GM21619 (cell line): ENCODE measurements at regions not wholly inside any gene's neighbourhood (a gene's known extent, or its start where the extent isn't known, plus 50 kb on each side); places are given as distances from the start of the nearest gene placed in this dataset.
"Not testable (repeated sequence)": the region's sequence is repeated elsewhere in the genome, so short reads cannot be mapped to it uniquely, and the experiment has no call there.

ENCODE experiments used
- ATAC-seq: cut with Tn5 transposase; IDR thresholded peaks from one replicate; pipeline ENCODE4 v1.9.1; 2021; ENCODE audit not compliant: unreplicated experiment

DNA sequence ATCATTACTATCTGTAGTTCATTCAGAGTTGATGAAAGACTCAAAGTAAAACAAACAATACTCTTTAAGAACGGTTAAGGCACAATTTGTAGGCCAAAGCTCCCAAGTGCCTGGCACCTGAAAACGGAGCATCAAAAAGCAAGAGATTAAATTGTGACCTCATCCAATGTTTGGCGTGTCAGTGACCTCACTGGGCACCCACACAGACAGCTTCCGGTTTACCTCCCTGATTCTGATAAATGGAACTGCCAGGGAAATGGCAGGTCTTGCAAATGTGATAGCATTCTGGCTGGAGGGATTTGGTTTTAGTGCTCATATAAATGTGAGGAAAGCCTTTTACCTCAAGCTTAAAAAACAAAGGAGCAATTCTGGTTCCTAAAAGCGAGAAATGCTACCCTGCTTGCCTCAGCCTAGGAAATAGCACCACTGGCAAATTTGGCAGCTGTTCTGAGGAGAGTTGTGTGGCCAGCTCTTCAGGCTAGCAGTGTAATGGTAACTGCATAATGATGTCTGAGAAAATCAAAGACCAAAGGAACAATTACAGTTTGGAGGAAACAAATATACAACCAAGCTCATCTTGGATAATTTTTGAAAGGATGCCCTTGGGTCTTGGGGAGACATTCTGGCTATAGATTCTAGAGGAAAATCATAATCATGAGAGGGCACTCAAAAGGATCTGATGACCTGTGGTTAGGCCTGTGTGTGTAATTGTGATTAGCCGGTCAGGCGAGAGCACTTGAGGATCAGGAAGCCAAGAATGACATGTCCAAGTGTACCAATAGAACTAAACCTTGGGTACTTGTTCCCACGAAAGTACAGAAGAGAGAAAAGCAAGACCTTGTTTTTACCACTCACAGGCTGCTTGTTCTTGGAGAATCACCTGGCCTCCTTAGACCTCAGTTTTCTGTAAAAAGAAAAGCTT, 174.3 kb downstream of the TFAP2B start:
- no peak for ATAC-seq

DNA sequence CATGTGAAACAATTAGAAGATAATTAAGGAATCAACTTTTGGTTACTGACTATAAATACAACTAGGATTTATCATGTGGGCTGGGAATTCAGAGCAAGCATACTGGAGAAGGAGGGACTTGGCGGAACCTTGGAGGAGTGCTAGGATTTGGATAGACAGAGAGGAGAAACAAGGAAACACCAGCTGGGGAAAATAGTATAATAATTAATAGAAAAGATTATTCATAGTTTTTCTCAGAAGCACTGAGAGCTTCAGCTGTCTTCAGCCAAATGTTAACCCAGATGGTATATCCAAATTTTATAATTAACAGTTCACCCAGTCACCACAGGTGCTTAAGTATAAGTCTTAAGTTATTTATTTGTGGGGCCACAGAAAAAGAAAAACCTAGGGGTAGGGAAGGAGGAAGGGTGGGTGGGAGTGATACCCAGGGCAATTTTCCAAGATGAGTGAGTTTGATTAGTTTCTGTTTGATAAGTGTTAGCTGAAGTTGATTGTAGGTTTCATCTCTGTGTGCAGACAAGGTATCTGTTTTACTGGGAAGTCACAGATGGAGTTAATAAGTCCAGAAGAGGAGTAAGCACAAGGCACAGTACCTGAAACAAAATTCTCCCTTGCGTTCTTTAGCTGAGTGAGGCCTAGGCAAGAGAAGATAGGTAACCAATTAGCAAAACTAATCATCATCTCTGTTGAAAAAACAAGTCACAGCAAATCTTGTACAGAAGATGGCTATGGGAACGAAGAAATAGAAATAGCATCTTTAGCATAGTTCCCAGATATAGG, 175.5 kb downstream of the TFAP2B start:
- ATAC-seq = no peak

DNA sequence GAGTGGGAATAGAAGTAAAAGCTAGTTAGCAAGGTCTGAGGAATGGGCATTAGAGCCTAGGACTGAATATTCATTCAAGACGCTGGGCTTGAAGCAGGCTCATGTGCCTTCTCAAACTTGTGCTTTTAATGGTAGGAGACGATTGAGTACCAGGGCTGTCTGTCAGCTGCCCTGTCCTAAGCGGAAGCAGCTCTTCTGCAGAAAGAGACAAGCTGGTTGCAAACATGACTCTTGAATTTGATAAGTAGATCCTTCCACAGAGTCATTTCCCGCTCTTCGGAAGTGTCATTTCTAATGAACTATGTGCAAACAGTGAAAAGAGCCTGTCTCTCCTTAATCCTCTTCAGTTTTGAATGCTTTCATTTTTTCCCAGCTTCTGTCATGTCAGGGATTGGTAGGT, 176.4 kb downstream of the TFAP2B start:
- no peak for ATAC-seq

GRCh38 chr6:50998905-50999304, 180.2 kb downstream of the TFAP2B start:
- no peak for ATAC-seq

GRCh38 chr6:51001399-51001798, 182.7 kb downstream of the TFAP2B start:
- no peak for ATAC-seq

DNA sequence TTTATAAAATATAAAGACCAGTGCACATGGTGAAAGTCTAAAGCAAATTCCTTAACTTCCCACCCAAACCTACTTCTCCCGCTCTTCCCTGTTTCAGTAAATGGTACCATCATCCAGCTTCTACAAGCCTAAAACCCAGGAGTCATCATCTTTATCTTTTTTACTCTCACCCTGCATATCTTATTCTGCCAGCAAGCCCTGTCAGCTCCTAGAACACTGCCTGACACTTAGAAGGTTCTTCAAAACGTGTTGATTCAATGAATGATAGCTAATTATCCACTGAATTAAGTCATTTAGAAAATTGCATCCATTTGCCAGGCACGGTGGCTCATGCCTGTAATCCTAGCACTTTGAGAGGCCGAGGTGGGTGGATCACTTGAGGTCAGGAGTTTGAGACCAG, 185.7 kb downstream of the TFAP2B start:
- ATAC-seq = no peak

GRCh38 chr6:51005779-51006178, 187.1 kb downstream of the TFAP2B start:
- no peak for ATAC-seq

- no peak for ATAC-seq
Observed at GRCh38 chr6:51007237-51007636, 188.6 kb downstream of the TFAP2B start.

GRCh38 chr6:51008693-51009092, 190.0 kb downstream of the TFAP2B start:
- ATAC-seq = not testable (repeated sequence)

- ATAC-seq = no peak
Observed at GRCh38 chr6:51013376-51013775, 194.7 kb downstream of the TFAP2B start.

DNA sequence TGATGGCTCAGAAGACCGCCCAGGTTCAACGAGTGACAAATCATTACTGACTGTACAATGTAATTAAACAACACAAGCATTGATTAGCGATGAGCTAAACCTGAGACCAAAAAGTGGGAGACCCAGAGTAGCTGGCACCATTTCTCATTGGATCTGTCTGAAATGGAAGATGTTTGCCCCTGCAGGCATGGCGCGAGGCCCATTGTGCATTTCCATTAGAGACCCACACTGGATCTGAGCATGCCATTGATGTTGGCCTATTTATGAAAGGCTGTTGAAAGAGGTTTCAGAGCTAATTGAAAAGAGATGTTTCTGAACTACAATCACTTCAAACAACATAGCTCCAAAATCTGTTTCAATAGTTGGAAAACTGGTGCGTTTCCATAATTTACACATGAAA, 196.7 kb downstream of the TFAP2B start:
- ATAC-seq = no peak

DNA sequence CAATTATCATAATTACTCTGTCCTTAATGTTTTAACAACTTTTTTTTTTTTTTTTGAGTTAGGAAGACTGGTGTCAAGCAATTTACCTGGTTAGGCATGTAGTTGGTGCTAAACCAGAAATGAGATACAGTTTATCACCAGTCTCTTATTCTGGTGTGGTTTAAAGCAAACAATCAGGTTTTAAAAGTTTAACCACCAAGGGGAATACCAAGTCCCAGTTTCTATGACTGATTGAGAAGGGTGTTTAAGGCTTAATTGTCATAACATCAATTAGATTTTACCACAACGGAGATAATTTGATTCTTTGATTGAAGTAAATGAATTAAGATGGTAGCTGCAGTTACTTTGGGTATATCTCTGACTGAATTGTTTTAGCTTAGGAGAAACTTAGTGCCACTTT, 197.8 kb downstream of the TFAP2B start:
- ATAC-seq = no peak

DNA sequence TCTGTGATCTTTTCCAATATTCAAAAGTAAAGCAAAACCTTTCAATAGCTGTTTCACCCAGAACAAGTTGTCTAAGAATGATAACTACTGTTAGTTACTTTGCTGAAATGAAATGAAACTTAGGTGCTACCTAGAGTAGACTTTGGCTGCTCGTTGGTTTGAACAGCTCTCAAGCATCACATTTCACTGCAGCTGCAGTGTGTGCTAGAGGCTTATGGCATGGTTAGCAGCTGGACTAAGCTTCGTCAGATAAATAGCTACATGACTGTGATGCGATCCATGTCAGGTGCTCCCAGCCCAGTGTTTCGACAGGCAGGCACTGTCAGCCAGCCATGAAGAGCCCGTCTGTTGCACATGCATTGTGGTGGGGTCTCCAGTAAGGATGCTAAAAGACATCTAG, 201.1 kb downstream of the TFAP2B start:
- ATAC-seq = no peak

DNA sequence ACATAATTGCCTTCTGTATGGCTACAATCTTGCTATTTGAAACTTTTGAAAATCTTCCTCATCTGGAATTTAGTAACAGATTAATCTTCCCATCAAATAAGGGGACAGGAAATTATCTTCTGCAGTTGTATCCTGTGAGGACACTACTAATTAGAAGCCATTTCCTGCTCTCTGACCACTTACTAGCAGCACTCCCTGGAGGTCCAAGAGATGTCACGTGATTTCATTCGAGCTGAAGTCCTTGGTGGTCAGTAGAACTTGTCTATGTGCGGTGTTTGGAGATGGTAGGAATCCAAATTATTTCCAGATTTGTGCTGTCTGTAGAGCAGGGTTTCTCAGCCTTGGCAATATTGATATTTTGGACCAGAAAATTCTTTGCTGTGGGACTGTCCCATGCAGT, 202.5 kb downstream of the TFAP2B start:
- no peak for ATAC-seq

DNA sequence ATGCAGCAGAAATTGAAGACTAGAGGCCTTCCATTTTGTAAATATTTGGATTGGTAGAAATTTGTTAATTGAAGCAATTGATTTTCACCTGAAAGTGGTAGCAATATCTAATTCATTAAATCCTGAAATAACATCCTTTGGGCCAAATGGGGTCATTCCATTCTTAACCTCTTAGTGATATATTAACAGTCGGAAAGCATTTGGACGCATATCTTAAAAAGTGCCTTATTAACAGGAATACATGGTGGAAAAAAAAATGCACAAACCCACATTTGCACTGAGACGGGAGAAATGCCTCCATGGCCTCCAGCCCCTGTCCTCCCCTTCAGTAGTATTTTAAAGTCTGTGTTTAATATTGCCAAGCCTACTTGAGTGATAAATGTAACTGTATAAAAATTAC, 205.5 kb downstream of the TFAP2B start:
- no peak for ATAC-seq

- ATAC-seq = no peak
Observed at GRCh38 chr6:51025082-51025777, 206.6 kb downstream of the TFAP2B start.

DNA sequence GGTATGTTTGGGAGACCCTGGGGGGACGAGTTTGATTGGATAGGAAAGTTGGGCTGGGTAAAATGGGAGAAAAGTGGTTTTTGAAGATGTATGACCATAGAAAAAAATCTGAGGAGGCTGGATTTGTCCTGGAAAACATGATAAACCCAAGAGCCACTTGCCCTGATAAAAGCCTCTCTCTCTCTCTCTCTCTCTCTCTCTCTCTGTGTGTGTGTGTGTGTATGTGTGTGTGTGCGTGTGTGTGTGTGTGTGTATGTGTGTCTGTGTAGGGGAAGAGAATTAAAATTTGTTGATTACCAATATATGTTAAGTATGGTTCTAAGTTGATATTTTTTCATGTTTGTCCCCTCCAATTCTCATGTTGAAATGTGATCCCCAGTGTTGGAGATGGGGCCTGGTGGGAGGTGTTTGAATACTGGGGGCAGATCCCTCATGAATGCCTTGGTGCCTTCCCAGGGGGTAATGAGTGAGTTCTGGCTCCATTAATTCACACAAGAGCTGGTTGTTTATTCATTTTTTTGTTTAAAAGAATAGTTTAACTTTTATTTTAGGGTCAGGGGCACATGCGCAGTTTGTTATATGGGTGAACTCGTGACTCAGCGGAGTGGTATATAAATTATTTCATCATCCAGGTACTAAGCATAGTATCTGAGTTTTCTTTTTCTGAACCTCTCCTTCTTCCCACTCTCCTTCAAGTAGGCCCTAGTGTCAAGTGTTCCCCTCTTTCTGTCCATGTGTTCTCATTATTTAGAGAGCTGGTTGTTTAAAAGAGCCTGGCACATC, 208.8 kb downstream of the TFAP2B start:
- no peak for ATAC-seq

- ATAC-seq = no peak
Observed at GRCh38 chr6:51028276-51028675, 209.6 kb downstream of the TFAP2B start.

GRCh38 chr6:51029561-51029960, 210.9 kb downstream of the TFAP2B start:
- ATAC-seq = no peak

- ATAC-seq = no peak
Observed at GRCh38 chr6:51045548-51045947, 226.9 kb downstream of the TFAP2B start.
